D721Med (cell line): ENCODE measurements at regions not wholly inside any gene's neighbourhood (a gene's known extent, or its start where the extent isn't known, plus 50 kb on each side); places are given as distances from the start of the nearest gene placed in this dataset.

ENCODE experiments used
- DNase-seq: peaks from one replicate; pipeline ENCODE4 v3.0.0; 2011; ENCODE audit warnings: low spot score; ENCODE audit not compliant: insufficient read length
- FAIRE-seq: peaks from 2 replicates; lab custom pipeline; 2011; peaks lifted over from hg19 to GRCh38; lab: Jason Lieb, UNC
- TF ChIP-seq, protein P1 (sequence below): IDR thresholded peaks from 2 replicates; pipeline ENCODE4 v1.5.1; 2012; ENCODE audit warnings: mild to moderate bottlenecking, control low read depth; ENCODE audit not compliant: insufficient read depth; ENCODE audit errors: missing control alignments

DNA sequence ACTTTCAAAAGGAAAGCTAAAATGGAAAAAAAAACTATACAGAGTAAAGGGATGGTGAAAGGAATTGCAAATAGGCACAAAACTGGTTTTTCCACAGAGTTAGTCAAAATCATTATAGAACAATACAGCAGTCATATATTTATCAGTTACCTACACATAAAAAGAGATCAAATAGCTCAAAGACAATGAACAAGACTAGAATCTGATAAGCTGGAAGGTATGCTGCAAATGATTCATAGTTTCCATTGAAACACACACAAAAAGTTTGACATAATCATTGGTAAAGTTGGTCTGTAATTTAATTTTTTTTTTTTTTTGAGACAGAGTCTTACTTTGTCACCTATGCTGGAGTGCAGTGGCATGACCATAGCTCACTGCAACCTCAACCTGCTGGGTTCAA, 92.4 kb upstream of the SGCE start:
- FAIRE-seq (no peak), DNase-seq (no peak)
- TF ChIP-seq, protein P1, sequence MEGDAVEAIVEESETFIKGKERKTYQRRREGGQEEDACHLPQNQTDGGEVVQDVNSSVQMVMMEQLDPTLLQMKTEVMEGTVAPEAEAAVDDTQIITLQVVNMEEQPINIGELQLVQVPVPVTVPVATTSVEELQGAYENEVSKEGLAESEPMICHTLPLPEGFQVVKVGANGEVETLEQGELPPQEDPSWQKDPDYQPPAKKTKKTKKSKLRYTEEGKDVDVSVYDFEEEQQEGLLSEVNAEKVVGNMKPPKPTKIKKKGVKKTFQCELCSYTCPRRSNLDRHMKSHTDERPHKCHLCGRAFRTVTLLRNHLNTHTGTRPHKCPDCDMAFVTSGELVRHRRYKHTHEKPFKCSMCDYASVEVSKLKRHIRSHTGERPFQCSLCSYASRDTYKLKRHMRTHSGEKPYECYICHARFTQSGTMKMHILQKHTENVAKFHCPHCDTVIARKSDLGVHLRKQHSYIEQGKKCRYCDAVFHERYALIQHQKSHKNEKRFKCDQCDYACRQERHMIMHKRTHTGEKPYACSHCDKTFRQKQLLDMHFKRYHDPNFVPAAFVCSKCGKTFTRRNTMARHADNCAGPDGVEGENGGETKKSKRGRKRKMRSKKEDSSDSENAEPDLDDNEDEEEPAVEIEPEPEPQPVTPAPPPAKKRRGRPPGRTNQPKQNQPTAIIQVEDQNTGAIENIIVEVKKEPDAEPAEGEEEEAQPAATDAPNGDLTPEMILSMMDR, result no peak

- DNase-seq, result no peak
- TF ChIP-seq, protein P1, result no peak
- no peak for FAIRE-seq
These were observed 104.6 kb upstream of the SGCE start for GRCh38 chr7:94760446-94761100.

DNA sequence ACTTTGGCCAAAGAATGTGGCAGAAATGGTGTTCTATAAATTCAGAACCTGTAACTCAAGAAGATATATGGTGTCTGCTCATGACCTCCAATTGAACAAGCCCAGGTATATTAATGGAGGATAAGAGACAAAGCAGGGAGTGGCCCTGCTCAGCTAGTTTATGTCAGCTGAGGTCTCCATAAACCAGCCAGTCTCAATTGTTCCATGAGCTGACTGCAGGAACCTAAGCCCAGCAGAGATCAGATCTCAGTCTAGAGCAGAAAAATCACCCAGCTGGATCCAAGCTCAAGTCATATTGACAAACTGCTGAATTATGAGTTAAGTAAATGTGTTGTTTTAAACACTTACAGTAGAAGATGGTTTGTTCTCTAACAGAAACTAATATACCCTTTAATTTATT, 105.5 kb upstream of the SGCE start:
- TF ChIP-seq, protein P1, result no peak
- FAIRE-seq, result no peak
- no peak for DNase-seq

- TF ChIP-seq, protein P1, result no peak
- DNase-seq (no peak), FAIRE-seq (no peak)
These were observed 107.3 kb upstream of the SGCE start for GRCh38 chr7:94763268-94763667.

GRCh38 chr7:94769724-94770123, 113.8 kb upstream of the SGCE start:
- DNase-seq (no peak), FAIRE-seq (no peak)
- TF ChIP-seq, protein P1, result no peak

DNA sequence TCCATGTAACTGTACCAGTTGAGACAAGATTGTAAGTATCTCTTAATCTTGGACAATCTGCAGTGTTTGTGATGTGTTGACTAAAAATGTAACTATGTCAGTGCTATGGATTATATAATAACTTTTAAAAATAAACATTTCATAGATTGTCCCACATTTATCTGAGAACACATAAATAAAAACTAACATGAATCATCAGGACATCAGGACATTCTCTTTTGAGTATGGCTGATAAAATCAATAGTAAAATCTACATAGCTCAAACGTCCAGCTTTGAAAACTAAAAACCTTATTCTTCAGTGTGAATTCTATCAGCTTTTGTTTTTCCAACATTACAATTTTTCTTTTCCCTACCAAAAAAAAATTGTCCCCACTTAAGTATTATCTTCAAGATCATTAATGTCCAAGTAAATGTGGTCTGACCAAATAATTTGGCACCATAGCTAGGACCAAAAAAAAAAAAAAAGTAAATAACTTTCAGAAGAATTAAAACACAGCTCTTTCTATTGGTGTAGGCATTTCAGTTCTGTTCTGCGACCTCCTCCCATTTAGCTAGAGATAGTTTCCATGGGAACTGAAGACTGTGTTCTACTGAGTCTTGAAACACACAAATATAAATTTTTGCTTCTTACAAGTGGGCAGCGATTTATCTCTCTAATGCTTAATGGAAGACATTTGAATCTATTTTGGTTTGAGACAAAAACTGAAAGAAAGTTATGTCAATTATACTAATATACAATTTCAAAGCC, 123.0 kb upstream of the SGCE start:
- no peak for FAIRE-seq
- no peak for DNase-seq
- TF ChIP-seq, protein P1, result no peak

DNA sequence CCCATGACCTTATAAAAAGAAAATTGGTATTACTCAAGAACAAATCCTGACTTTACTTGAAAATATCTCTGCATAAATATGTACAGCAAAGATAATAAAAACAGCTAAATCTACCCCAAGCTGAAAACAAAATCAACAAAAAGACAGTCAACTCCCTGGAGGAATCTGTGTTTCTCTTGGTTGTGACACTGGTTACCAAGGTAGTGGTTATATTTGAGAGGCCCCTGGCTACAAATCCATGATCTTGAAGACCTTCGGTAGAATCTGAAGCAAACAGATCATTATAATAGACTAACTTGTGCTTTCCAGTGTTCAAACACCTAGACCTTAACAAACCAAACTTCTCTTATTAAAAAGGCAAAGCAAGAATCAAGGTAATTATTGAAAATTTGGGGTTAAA, 123.9 kb upstream of the SGCE start:
- TF ChIP-seq, protein P1, result no peak
- DNase-seq (no peak), FAIRE-seq (no peak)
